Left lobe of liver (tissue), 2 donors: ENCODE measurements at regions not wholly inside any gene's neighbourhood (a gene's known extent, or its start where the extent isn't known, plus 50 kb on each side); places are given as distances from the start of the nearest gene placed in this dataset.

Experiments used
- ATAC-seq: fragments of 200-7000 bp; cut with Tn5 transposase; one replicate; pipeline ENCODE4 v1.9.1; 2020; ENCODE audit warnings: mild to moderate bottlenecking, moderate library complexity
- DNase-seq: peaks from one replicate; pipeline ENCODE4 v3.0.0-alpha.2; 2020; ENCODE audit warnings: low spot score
- donor health status: DM: no; HTN: no; CAD: no; lungs with moderate emphysema.
- donor health status: DM: no; HTN: yes; CAD: no.

DNA sequence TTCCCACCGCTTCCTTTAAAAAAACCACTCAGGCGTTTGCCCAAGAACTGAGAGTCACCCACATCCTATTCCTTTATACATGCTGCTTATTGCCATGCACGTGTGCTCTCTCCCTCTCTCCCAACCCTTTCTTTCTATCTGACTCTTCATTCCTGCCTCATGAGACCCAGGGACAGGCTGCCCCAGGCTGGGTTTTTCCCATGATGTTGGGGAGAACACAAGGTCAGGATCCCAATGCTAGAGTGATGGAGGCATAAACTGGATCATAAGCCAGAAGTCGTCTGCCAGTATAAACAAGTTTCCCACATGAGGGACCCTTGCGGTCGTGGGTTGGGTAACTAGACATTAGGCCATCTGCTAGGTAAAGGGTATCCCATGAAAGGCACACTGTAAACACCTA lies 64.9 kb downstream of the CD2 start:
- ATAC-seq (no peak), DNase-seq (no peak)

DNA sequence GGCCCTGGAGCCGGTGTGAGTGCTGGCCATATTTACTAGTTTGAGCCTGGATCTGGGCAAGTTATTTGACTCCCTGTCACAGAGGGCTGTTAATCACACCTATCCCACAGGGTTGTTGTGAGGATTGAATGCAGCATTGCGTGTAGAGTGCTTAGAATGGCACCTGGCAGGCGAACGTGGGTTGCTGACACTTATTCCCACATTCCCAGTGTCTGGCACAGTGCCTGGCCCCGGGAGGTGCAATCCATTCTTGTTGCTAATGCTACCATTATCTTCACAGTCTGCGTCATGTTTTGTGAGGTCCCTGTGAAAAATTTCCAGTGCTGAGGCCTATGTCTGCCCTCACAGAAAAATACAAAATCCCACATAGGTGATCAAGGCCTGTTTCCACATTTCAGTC lies 66.1 kb downstream of the CD2 start:
- ATAC-seq (no peak), DNase-seq (no peak)

DNA sequence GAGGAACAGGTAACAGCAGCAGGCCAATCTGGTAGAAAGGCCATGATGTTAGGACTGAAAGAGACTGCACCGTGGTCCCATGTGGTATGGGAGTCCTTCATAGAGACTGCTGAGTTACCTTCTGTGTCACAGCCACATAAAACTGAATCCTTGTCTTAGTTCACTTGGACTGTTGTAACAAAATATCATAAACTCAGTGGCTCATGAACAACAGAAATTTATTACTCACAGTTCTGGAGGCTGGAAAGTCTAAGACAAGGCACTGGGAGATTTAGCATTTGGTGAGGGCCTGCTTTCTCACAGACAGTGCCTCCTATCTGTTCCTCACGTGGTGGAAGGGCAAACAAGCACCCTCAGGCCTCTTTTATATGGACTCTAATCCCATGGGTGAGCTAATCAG lies 67.5 kb downstream of the CD2 start:
- no peak for ATAC-seq

DNA sequence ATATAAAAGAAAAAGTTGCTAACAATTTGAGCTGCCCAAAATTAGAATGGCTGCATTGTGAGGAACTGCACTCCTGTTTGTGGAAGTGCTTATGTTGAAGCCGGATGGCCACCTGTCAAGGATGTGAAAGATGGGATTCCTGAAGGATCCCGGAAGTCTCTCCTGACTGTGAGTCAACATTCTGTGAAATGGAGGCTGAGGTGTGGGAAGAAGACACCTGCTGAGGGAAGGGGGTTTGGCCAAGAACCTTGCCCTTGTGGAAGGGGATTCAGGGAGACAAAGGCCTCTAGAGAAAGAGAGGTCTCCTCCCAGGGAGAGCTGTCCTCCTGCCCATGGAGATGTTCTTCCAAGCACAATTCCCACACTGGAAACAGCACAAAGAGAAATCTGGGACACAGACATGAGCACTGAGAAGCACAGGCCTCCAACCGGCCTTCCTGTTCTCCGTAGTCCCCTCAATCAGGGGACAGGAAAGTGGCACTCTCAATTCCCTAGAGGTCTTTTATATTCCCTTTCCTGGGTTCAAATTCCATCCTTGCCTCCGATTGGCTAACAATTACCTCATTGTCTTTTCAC lies 70.5 kb downstream of the CD2 start:
- ATAC-seq = no peak
- no peak for DNase-seq

More for the DNA sequence above, 67.5 kb downstream of the CD2 start:
- no peak for DNase-seq

DNA sequence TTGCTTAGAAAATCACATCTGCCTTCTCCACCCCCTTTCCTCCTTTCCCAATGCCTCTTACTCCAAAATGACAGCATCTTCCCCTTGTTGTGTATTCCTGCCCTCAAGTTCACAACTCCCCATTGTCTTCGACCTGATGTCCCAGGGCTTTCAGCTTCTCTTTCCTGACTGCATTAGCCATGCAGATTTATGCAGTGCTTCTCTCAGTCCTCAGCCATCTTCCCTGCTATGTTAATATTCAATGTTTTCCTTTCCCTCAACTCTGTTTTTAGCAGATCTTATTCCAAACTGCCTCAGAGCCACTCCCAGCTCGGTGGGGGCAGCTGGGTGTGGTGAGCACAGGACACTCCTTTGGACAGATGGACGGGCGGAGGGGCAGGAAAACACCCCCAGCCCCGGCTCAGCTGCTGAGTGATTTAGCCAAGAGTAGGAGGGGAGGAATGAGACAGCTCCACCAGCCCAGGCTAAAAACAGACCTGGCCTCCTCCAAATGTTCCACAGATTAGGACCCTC lies 71.0 kb downstream of the CD2 start:
- no peak for ATAC-seq

DNA sequence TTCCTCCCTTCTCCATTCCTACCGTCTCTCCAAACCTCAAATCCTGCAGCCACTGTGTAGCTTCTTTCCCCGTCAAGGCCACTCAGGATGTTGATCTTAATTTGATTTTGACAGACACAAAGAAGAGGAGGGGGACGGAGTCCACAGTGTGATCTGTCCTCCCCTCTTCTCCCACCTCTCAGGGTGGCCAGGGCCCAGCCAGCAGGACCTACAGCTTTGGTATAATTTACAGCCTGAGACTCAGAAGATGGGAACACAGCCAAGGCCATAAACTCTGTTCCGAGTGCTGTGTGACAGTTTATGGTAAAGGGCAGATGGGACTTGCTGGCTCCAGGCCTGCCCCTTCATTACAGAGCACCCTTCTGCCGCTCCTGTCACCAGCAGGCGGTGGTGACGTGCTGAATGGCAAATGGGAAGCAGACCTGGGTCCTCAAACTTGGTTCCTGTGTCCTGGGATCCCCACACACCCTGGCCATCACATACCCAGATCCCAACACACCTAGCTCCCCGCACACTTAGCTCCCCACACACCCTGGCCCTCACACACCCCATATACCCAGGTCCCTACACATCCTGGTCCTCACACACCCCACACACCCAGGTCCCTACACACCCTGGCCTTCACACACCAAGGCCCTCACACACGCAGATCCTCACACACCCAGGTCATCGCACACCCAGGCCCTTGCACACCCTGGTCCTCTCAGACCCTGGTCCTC lies 71.6 kb downstream of the CD2 start:
- DNase-seq = no peak
- no peak for ATAC-seq

More for the DNA sequence above, 71.0 kb downstream of the CD2 start:
- no peak for DNase-seq

DNA sequence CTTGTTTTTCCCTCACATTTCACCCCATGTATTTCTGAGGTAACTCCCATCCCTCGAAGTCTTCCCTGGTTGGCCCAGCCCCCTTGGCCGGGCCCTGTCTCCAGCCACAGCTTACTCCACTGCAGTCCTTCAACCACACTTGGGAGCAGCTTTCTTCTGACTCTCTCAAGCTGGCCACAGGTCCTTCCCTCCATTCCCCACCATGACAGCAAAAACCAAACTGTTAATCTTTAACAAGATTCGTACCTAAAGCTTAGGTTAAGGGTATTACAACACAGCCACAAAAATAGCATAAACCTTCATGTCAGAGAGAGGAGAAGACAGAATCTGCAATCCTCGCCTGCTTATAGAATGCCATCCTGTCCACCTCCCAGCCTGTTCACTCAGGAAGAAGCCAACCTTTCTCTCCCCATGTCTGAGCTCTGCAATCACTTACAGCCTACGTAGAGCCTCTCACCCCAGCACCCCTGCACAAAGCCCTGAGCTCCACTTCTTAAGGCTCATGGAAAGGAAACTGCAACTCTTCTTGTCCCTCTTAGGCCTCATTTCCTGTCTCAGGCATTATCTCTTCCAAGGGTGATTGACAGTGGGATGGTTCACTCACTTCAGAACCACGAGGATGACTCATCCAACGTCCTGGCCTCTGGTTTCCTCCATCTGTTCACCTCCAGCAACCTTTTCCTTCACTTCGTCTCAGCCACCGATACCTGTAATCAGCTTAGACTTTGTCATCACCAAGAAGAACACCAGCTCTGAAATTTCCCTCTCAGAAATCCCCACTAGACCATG lies 72.8 kb downstream of the CD2 start:
- DNase-seq = no peak
- ATAC-seq = no peak

DNA sequence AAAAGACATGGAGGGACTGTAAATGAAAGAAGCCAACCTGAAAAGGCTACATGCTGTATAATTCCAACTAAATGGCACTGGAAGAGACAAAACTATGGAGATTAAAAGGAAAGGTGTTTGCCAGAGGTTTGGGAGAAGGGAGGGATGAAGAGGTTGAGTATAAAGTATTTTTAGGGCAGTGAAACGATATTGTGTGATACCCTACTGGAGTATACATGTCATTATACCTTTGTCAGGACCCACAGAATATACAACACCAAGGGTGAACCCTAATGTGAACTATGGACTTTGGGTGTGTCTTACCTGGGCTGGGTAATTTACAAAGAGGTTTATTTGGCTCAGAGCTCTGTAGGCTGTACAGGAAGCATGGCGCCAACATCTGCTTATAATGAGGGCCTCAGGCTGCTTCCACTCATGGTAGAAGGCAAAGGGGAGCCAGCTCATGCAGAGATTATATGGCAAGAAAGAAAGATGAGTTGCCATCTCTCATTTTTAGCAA lies 73.4 kb downstream of the CD2 start:
- no peak for DNase-seq
- no peak for ATAC-seq

DNA sequence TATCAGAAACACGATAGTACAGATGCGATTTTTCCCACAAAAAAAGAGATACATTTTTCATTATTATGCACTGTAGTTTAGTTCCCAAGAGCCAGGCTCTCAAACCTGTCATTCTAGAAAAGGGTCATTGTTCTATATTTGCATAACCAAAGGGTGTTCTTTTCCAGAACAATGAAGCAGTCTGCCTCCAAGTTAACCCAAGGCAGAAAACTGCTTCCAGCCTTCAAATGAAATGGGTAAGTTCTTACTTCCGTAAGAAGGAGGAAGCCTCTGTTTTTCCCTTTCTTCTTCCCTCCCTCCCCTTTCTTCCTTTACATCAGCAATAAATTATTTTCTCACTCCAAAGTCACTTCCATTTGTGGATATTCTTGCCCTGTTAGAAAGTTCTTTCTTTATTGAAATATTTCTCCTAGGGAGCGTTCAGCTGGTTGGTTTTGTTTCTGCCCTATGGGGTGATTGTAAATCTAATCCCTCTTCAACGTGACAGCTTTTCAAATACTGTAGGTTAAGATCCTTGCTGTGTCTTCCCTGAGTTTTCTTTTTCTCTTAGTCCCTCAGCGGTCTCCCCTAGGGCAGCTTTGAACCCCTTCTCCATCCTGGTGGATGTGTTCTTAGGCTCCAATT lies 77.3 kb upstream of the PTGFRN start:
- ATAC-seq (no peak), DNase-seq (no peak)

DNA sequence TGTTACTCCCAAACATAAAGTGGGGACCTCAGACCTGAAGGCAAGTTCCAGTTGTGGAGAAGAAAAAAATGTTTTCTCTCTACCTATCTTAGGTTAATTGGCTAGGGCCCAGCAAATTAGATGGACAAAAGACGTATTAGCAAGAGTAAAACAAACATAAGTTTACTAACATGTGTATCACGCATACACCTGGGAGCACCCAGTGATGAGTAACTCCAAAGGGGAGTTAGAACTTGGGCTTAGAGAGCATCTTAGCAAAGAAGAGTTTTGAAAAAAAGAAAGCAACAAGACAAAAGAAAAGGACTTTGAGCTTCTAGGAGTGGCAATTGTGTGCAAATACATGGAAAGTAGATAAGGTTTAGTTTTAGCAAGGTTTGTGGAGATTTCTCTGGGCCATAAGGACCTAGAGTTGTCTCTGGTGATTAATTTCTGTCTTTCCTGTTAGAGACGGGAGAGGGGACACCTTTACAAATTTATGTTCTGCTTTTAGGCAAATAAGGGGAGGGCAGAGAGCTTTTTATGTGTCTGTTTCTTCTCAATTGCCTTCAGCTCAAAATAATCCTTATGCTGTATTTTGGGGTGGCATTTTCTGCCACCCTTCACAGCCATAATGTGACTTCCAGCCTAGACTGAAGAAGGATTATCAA lies 76.7 kb upstream of the PTGFRN start:
- ATAC-seq = no peak
- no peak for DNase-seq

DNA sequence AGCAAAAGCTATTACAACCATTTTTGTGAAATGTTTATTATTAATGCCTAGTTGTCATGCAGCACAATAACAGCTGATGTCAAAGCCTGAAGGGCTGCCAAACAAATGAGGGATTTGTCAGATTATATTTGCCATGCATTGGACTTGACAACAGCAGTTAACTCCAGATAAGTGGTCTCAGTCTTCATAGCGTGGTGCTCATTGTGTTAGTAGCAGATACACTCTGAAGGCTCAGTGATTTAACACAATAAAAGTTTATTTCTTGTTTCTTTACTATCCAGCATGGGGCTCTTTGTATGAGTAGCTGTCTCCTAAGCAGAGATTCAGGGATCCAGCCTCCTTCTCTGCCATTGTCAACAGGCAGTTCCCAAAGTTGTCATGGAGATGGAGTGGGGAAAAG lies 76.0 kb upstream of the PTGFRN start:
- DNase-seq (no peak), ATAC-seq (no peak)

DNA sequence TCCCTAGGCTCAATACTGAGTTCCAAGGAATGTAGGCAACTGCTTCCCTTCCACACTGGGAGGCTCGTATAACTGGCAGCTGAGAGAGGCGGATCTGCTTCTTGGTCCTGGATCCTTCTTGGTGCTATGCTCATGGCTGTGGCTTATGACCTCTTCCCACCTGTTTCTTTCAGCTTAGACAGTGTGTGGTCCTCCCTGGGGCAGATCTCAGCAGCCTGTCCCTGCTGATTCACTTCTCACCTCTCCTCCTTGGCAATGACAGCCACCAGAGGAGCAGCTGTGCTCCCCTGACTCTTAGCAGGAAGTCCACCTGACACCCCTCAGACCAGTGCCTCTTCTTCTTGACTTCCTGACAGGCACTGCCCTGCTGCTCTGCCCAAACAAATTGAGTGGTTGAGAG lies 75.1 kb upstream of the PTGFRN start:
- no peak for DNase-seq

DNA sequence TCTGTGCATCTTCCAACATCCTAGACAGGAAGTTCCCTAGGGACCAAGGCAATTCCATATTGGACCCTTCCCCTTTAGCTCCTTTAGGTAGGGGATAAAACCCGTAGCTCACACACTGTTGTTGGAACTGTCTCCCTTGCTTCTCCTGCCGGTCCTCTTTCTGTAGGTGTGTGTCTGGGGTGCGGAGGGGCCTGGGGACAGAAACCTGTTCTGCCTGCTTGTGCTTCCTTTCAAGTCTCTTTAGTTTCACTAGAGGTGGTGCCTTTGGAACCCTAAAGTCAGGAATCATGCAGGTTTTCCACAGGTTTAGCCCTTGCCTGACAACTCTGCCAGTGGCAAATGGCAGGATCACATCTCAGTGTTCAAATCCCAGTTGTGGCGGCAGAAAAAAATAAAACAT lies 74.6 kb upstream of the PTGFRN start:
- ATAC-seq (no peak), DNase-seq (no peak)

More for the DNA sequence above, 75.1 kb upstream of the PTGFRN start:
- no peak for ATAC-seq

DNA sequence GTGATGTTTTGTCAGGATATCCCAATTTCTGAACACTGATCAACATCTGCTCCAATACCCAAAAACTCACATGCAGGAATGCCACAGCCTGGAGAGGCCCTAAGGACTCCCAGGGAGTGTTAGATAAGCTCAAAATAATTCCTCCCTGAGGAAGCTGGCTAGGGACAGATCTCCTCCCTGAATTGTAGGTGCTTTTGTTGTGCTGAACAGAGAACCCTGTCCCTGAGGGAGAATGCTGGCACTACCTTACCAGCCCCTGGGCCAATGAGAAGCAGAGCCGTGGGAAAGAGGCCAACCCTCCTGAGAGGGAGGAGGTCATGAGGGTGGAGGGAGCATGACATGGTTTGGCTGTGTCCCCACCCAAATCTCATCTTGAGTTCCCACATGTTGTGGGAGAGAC lies 73.6 kb upstream of the PTGFRN start:
- no peak for ATAC-seq
- DNase-seq = no peak

DNA sequence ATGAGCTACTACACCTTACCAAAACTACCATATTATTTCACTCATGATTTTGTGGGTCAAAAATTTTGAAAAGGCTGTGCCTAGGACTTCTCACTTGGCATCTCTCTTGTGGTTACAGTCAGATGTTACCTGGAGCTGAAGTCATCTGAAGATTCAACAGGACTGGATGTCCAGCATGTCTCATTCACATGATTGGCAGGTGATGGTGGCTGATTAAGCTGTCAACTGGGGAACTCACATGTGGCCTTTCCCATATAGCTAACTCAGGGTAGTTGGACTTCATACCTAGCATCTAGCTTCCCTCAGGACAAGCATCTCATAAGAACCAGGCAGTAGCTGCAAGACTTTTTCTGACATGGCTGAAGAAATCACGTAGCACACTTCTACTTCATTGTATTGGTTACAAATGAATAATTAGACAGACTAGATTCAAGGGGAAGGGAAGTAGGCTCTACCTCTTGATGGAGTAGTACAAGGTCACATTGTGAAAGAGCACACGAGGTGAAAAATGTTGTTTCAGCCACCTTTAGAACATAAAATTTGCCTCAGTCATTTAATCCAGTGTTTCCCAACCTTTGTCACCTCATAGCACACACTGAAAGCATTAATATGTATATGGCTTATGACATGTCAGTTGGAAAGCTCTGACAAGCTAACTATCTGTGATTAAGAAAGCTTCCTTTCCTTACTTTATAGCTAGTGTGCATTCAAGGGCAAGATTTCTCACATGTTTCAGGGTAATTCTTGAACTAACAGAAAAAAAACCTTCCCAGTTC lies 68.0 kb upstream of the PTGFRN start:
- DNase-seq = no peak

DNA sequence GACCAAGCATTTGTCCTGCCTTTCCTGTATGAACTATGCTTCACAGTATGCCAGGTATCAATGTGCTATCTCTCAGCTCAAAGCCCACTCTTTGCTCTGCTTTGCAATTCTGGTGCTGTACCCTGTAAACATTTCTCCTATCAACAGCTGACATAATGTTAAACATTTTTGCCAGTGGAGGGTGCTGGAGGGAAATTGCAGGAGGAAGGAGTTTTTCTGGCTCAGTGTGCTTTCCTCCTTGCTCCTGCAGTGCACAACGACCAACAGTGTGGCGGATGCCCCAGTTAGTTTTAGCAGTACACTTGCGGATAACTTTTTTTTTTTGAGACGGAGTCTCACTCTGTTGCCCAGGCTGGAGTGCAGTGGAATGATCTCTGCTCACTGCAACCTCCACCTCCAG lies 67.1 kb upstream of the PTGFRN start:
- DNase-seq (no peak), ATAC-seq (no peak)

More for the DNA sequence above, 68.0 kb upstream of the PTGFRN start:
- ATAC-seq = no peak

DNA sequence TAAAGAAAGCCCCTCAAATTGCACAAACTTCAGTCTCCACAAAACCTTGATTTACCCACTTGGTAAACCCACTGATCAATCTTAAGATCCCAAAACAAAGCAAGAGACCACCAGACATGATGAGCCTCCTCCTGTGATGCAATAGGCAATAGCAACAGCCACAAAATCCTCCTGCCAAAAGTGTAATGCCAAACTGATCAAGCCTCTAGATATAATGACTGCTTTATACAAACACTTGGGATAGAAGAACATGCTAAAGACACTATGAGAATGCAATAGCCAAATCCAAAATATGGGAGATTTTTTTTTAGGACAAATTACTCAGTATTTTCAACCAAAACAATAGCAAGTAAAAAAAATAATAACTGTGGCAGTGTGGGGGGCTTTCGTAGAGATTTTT lies 64.9 kb upstream of the PTGFRN start:
- ATAC-seq = no peak
- DNase-seq = no peak

DNA sequence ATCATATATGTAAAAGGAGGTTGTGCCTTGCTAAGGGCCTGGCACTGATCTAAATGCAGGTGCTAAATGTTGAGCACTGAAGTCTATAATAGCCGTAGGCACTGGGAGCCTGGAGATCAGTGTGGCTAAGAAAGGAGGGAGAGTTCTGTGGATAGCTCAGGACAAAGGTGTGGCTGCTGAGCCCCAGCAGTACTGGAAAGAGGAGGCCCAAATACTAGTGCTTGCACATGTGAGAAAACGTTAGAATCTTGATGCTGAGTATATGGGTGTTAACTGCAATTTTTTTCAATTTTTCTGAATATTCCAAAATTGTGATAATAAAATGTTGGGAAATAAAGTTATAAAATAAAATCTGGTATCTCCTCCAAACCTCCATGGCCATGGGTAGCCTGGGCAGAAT lies 62.5 kb upstream of the PTGFRN start:
- ATAC-seq = no peak
- no peak for DNase-seq

DNA sequence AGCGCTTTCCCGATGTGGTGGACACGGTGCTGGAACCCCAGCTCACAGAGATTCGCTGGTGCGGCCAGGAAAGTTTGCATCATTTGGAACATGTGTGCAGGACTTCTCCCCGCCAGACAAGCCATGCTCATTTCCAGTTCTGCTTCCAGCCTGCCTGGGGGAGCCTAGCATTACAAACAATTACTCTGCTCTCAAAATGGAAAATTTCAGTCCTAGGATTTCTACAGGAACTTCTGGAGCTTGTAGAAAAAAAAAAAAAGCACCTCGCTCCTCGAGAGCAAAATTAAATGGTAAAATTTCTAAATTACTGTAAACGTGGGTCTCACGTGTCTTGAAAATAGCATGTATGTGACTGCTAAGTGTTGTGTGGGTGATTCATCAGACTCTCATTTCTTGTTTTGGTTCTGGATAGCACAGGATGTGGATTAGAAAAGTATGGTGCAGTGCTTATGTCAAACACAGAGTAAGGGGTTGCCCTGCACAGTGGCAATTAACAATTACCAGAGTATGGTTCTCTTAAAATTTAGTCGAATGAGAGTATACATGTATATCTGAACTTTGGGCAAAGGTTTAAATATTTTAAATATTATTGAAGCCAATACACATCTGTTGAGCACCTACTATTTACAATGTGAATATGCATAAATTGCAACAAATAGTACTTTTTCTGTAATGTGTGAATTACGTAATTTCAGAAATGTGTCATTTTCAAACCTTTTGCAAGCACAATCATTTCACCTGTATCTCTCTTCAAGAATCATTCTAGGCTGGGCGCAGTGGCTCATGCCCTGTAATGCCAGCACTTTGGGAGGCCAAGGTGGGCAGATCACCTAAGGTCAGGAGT lies 61.8 kb upstream of the PTGFRN start:
- ATAC-seq (no peak), DNase-seq (no peak)
